IMR-90 (cell line): ENCODE measurements at regions not wholly inside any gene's neighbourhood (a gene's known extent, or its start where the extent isn't known, plus 50 kb on each side); places are given as distances from the start of the nearest gene placed in this dataset.

ENCODE experiments used
- ATAC-seq: fragments of 200-7000 bp; cut with Tn5 transposase; 2 replicates; pipeline ENCODE4 v1.9.1; 2020; ENCODE audit warnings: low read depth, mild to moderate bottlenecking, moderate library complexity
- BruUV-seq: library from RNA; stranded (reverse); fragments of 400-500 nt; replicated peaks from 2 replicates; lab custom pipeline; 2021; lab: Mats Ljungman, UMichigan
- CTCF ChIA-PET: fragments of 300-600 bp; formaldehyde crosslinking; extraction: SDS; loops from one replicate; lab custom pipeline; 2021; ENCODE audit warnings: antibody characterized with exemption; lab: Yijun Ruan, JAX
- POLR2A ChIA-PET: fragments of 300-600 bp; sonication (Branson Sonifier 250); formaldehyde crosslinking; loops from one replicate; lab custom pipeline; 2022; ENCODE audit warnings: antibody characterized with exemption; ENCODE audit not compliant: unreplicated experiment; lab: Charles Lee
- DNase-seq: peaks from one replicate; pipeline ENCODE4 v3.0.0; 2013
- H2AFZ ChIP-seq: replicated peaks from 2 replicates; pipeline ENCODE3; 2013; ENCODE audit warnings: low read length, mild to moderate bottlenecking; ENCODE audit not compliant: poor library complexity
- H2AK5ac ChIP-seq: 2 replicates; pipeline ENCODE4 v1.6.1; 2013; ENCODE audit warnings: low read depth, low read length, inconsistent platforms
- H2AK9ac ChIP-seq: replicated peaks from 2 replicates; pipeline ENCODE3; 2013; ENCODE audit warnings: mild to moderate bottlenecking, low read depth, low read length, moderate library complexity; ENCODE audit not compliant: poor library complexity
- H2BK120ac ChIP-seq: 2 replicates; pipeline ENCODE4 v1.6.1; 2013; ENCODE audit warnings: low read depth, low read length, inconsistent platforms
- H2BK15ac ChIP-seq: 3 replicates; pipeline ENCODE4 v1.6.1; 2013; ENCODE audit warnings: low read depth, low read length, inconsistent platforms
- H2BK20ac ChIP-seq: 2 replicates; pipeline ENCODE4 v1.6.1; 2013; ENCODE audit warnings: low read depth, mild to moderate bottlenecking, inconsistent platforms, low read length, moderate library complexity
- H2BK5ac ChIP-seq: 2 replicates; pipeline ENCODE4 v1.6.1; 2013; ENCODE audit warnings: mild to moderate bottlenecking, low read depth, low read length, inconsistent platforms; ENCODE audit not compliant: poor library complexity, severe bottlenecking
- H3K14ac ChIP-seq: replicated peaks from 2 replicates; pipeline ENCODE4 v1.6.1; 2013; ENCODE audit warnings: low read depth, low read length, inconsistent platforms
- H3K18ac ChIP-seq: 2 replicates; pipeline ENCODE4 v1.6.1; 2013; ENCODE audit warnings: low read depth, low read length, control low read depth
- H3K23ac ChIP-seq: 2 replicates; pipeline ENCODE4 v1.6.1; 2013; ENCODE audit warnings: low read depth, low read length, inconsistent platforms
- H3K27ac ChIP-seq: 2 replicates; pipeline ENCODE4 v1.5.1; 2013; ENCODE audit warnings: mild to moderate bottlenecking, control low read depth, low read length; ENCODE audit not compliant: insufficient read depth
- H3K27me3 ChIP-seq: 2 replicates; pipeline ENCODE4 v1.6.1; 2013; ENCODE audit warnings: low read length; ENCODE audit not compliant: control insufficient read depth, insufficient read depth
- H3K36me3 ChIP-seq: 2 replicates; pipeline ENCODE4 v1.6.1; 2013; ENCODE audit warnings: low read length, mixed read lengths; ENCODE audit not compliant: control insufficient read depth, insufficient read depth
- H3K4ac ChIP-seq: 2 replicates; pipeline ENCODE4 v1.6.1; 2013; ENCODE audit warnings: low read depth, low read length, inconsistent platforms
- H3K4me1 ChIP-seq: 2 replicates; pipeline ENCODE4 v1.6.1; 2013; ENCODE audit warnings: low read length, mixed read lengths; ENCODE audit not compliant: control insufficient read depth, insufficient read depth
- H3K4me2 ChIP-seq: 2 replicates; pipeline ENCODE4 v1.6.1; 2013; ENCODE audit warnings: low read depth, mild to moderate bottlenecking, control low read depth, low read length, moderate library complexity
- H3K4me3 ChIP-seq: 2 replicates; pipeline ENCODE4 v1.5.1; 2013; ENCODE audit warnings: low read depth, mild to moderate bottlenecking, control low read depth, low read length, moderate library complexity; ENCODE audit not compliant: insufficient read depth
- H3K56ac ChIP-seq: 2 replicates; pipeline ENCODE4 v1.6.1; 2013; ENCODE audit warnings: low read length, inconsistent platforms; ENCODE audit not compliant: insufficient read depth; ENCODE audit errors: extremely low read depth
- H3K79me1 ChIP-seq, 2 experiments: 2 replicates each; pipeline ENCODE4 v1.6.1; 2013; ENCODE audit warnings: low read length in 2 of 2, inconsistent platforms in 1 of 2, low read depth in 1 of 2
- H3K9ac ChIP-seq: 2 replicates; pipeline ENCODE4 v1.6.1; 2013; ENCODE audit warnings: low read depth, low read length, control low read depth
- H3K9me1 ChIP-seq: 2 replicates; pipeline ENCODE4 v1.6.1; 2013; ENCODE audit warnings: low read length, inconsistent platforms; ENCODE audit not compliant: insufficient read depth
- H3K9me3 ChIP-seq: 2 replicates; pipeline ENCODE4 v1.6.1; 2013; ENCODE audit warnings: low read length; ENCODE audit not compliant: control insufficient read depth, insufficient read depth
- H4K20me1 ChIP-seq: 2 replicates; pipeline ENCODE4 v1.6.1; 2013; ENCODE audit warnings: low read length, inconsistent platforms; ENCODE audit not compliant: insufficient read depth
- H4K5ac ChIP-seq: 2 replicates; pipeline ENCODE4 v1.6.1; 2013; ENCODE audit warnings: mild to moderate bottlenecking, low read depth, low read length, control low read depth
- H4K8ac ChIP-seq, 2 experiments: 2 replicates each; pipeline ENCODE4 v1.6.1; 2013; ENCODE audit warnings: low read depth in 2 of 2, low read length in 2 of 2, control low read depth in 1 of 2, inconsistent platforms in 1 of 2
- H4K91ac ChIP-seq: 2 replicates; pipeline ENCODE4 v1.6.1; 2013; ENCODE audit warnings: low read depth, low read length, inconsistent platforms; ENCODE audit not compliant: insufficient read depth
- CTCF ChIP-seq: conservative IDR thresholded peaks from 2 replicates; pipeline ENCODE4 v1.5.1; 2012; ENCODE audit warnings: mild to moderate bottlenecking, low read depth, low read length, improper control_type of control experiment
- ELK1 ChIP-seq: fragments of 150-350 bp; IDR thresholded peaks from 2 replicates; pipeline ENCODE4 v1.6.1; 2016; ENCODE audit warnings: low read depth, mild to moderate bottlenecking, low read length, moderate library complexity, borderline replicate concordance
- FOS ChIP-seq: fragments of 150-350 bp; IDR thresholded peaks from 2 replicates; pipeline ENCODE4 v1.6.1; 2016; ENCODE audit warnings: low read depth, low read length
- MXI1 ChIP-seq: IDR thresholded peaks from 2 replicates; pipeline ENCODE4 v1.6.1; 2012; ENCODE audit warnings: low read depth, mild to moderate bottlenecking, low read length, moderate library complexity, borderline replicate concordance
- RAD21 ChIP-seq: IDR thresholded peaks from 2 replicates; pipeline ENCODE4 v1.6.1; 2012; ENCODE audit warnings: low read length, improper control_type of control experiment
- RCOR1 ChIP-seq: IDR thresholded peaks from 2 replicates; pipeline ENCODE4 v1.6.1; 2012; ENCODE audit warnings: mild to moderate bottlenecking, low read length, improper control_type of control experiment; ENCODE audit not compliant: insufficient replicate concordance
- RFX5 ChIP-seq: IDR thresholded peaks from 2 replicates; pipeline ENCODE4 v1.8.0; 2012; ENCODE audit warnings: low read depth, mild to moderate bottlenecking, low read length, moderate library complexity
- USF2 ChIP-seq: fragments of 150-350 bp; IDR thresholded peaks from 2 replicates; pipeline ENCODE4 v1.6.1; 2017; ENCODE audit warnings: mild to moderate bottlenecking, antibody characterized with exemption, low read length, low read depth
- WGBS, 2 experiments: methylation state at CpG; one replicate each; pipeline versions ENCODE4 v1.1.5 to v1.1.7; 2013; ENCODE audit warnings: missing lambda C conversion rate in 2 of 2; ENCODE audit not compliant: insufficient read length in 1 of 2; ENCODE audit errors: extremely low coverage in 2 of 2; 5-methylcytosine and 5-hydroxymethylcytosine counted together
- dilution Hi-C: fragments of 300-500 bp; cut with HindIII; formaldehyde crosslinking; loops from one replicate; pipeline ENCODE4 v1.14.3; 2018; ENCODE audit warnings: low sequenced_read_pairs; ENCODE audit not compliant: unreplicated experiment
- in situ Hi-C: fragments of 300-500 bp; cut with MboI; formaldehyde crosslinking; loops from 3 replicates; pipeline ENCODE4 v1.14.3; 2019; ENCODE audit warnings: low sequenced_read_pairs, inconsistent platforms, mixed read lengths
- intact Hi-C: fragments of 100-400 bp; cut with micrococcal nuclease; formaldehyde crosslinking; loops from 2 replicates; pipeline ENCODE4 v1.10.0; 2022

- intact Hi-C loops (no loop called here), in situ Hi-C loops (no loop called here), dilution Hi-C loops (no loop called here)
- Histone ChIP-seq H2BK120ac (no peak overlapping the region), H3K79me1 (no peaks in the 10 kb centered on the region), H3K4me1 (no peaks in the 10 kb centered on the region), H3K36me3 (no peaks in the 10 kb centered on the region), H3K9me3 (peaks cover 11% of the 10 kb centered on the region), H3K4me2 (no peak overlapping the region), H3K4me3 (no peak overlapping the region), H3K14ac (no peak overlapping the region), H2AK9ac (no peak overlapping the region), H3K18ac (no peak overlapping the region), H4K5ac (no peak overlapping the region), H3K56ac (no peak overlapping the region), H3K9ac (no peak overlapping the region), H4K91ac (no peak overlapping the region), H3K27ac (no peak overlapping the region), H4K8ac (no peak overlapping the region), H3K27me3 (no peaks in the 10 kb centered on the region), H3K4ac (no peak overlapping the region), H2BK20ac (no peak overlapping the region), H3K23ac (no peak overlapping the region), H2AFZ (no peak overlapping the region), H2BK15ac (no peak overlapping the region), H2AK5ac (no peak overlapping the region), H3K9me1 (no peaks in the 10 kb centered on the region), H2BK5ac (no peak overlapping the region), H4K20me1 (no peaks in the 10 kb centered on the region)
- ChIA-PET CTCF (no interaction called here), POLR2A (no interaction called here)
- no CpG with 5 or more reads among the region's 1 CpG for WGBS, 2 experiments
- ATAC-seq (no peak), DNase-seq (no peak)
- no TSS peak for BruUV-seq
- TF ChIP-seq CTCF (no peak), USF2 (no peak), FOS (no peak), MXI1 (no peak), ELK1 (no peak), RFX5 (no peak), RAD21 (no peak), RCOR1 (no peak)
These were observed 162.0 kb upstream of the GUCY1A2 start for GRCh38 chr11:107180236-107180635.
